ENCODE measurements at regions not wholly inside any gene's neighbourhood (a gene's known extent, or its start where the extent isn't known, plus 50 kb on each side); places are given as distances from the start of the nearest gene placed in this dataset.

DNA sequence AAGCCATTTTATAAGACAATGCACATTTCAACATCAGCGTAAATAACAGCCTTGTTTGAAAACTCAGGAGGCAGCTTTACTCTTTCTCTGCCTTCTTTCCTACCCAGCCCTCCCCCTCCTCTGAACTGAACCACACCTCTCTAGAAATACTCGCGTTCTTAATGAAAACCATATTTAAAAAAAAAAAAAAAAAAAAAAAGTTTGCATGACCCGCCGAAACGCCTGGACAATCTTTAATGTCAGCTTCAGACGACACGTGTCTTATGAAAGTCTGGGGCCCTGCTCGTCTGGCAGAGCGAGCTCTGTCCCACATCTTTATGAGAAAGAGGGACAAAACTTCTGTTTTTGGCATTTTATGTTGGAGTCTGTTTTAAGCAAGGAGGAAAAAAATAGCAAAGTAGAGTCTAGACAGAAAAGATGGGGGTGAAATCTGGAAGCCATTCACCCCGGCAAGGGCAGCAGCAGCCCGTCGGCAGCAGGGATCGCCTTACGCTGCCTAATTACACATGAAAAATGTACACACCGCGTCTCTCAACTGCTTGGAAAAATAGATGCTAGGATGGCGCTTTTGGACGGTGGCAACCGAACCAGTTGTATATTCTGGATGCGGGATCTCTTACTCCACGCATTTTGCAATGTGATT lies 130.4 kb upstream of the ETS2 start:
- TF ChIP-seq, protein P1, sequence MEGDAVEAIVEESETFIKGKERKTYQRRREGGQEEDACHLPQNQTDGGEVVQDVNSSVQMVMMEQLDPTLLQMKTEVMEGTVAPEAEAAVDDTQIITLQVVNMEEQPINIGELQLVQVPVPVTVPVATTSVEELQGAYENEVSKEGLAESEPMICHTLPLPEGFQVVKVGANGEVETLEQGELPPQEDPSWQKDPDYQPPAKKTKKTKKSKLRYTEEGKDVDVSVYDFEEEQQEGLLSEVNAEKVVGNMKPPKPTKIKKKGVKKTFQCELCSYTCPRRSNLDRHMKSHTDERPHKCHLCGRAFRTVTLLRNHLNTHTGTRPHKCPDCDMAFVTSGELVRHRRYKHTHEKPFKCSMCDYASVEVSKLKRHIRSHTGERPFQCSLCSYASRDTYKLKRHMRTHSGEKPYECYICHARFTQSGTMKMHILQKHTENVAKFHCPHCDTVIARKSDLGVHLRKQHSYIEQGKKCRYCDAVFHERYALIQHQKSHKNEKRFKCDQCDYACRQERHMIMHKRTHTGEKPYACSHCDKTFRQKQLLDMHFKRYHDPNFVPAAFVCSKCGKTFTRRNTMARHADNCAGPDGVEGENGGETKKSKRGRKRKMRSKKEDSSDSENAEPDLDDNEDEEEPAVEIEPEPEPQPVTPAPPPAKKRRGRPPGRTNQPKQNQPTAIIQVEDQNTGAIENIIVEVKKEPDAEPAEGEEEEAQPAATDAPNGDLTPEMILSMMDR (conservative IDR thresholded peaks at IDR 0.05), result no peak
- TF ChIP-seq ZFX (IDR thresholded peaks at IDR 0.05), result no peak
- no peak overlapping the region for H3K27ac ChIP-seq

DNA sequence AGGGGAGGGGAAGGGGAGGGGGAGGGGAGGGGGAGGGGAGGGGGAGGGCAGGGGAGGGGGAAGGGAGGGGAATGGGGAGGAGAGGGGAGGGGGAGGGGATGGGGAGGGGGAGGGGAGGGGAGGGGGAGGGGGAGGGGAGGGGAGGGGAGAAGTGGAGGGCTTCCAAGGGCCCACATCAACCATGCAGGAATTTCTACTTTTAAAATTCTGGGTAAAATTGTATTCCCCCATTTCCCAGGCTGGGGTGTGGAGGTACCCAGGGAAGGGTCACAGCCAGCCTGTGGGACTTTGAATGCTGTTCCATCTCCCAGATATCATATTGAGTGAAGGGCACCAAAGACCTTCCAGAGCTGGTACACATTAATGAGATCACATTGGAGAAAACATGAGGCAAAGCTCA lies 126.9 kb upstream of the ETS2 start:
- no peak overlapping the region for H3K27ac ChIP-seq
- no peak for TF ChIP-seq ZFX (IDR thresholded peaks at IDR 0.05)
- TF ChIP-seq, protein P1 (conservative IDR thresholded peaks at IDR 0.05), result no peak

DNA sequence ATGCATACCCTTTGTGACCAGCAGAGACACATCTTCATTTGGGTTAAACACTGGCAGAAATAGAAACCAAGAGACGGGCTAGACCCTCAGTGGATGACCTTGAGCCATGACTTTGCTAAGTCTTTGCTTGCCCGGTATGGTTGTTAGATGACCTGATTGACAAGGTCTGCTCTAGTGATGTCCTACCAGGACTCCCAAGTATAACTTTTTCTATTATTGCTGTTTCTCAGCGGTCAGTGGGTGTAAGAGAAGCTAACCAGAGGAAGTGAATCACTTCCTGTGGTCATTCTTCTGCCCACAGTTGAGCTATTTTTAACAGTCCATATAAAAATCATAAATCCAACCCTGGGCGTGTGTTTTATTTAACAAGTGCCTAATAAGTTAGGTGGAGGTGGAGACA lies 126.2 kb upstream of the ETS2 start:
- H3K27ac ChIP-seq, result no peak overlapping the region
- TF ChIP-seq, protein P1 (conservative IDR thresholded peaks at IDR 0.05), result no peak
- no peak for TF ChIP-seq ZFX (IDR thresholded peaks at IDR 0.05)

DNA sequence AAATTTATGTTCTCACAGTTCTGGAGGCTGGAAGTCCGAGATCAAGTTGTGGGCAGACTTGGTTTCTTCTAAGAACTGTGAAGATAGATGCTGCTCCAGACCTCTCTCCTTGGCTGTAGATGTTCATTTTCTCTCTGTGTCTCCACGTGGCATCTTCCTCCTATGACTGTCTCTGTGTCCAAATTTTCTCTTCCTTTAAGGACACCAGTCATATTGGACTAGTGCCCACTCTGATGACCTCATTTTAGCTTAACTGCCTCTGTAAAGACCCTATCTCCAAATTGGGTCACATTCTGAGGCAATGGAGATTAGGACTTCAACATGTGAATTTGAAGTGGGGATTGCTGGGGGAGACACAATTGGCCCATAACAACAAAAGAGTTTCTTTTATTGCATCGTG lies 125.3 kb upstream of the ETS2 start:
- no peak overlapping the region for H3K27ac ChIP-seq
- TF ChIP-seq, protein P1 (conservative IDR thresholded peaks at IDR 0.05), result no peak
- TF ChIP-seq ZFX (IDR thresholded peaks at IDR 0.05), result no peak

DNA sequence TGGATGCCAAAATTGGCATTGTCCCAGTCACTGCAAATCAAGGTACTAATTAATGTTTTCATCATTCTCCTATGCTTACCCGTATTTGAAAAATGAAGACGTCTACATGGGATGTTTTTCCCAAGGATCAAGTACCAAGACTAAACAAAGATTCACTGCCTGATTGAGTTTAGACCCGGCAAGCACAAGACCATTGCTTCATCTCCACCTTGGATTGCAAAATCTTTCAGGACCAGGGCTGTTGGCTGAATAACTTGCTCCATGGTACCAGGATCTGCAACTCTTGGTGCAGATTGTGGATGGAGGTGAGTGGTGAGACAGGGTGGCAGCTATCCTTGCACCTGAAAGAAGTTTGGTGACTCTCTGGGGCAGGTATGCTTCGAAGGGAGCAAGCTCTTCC lies 122.5 kb upstream of the ETS2 start:
- TF ChIP-seq, protein P1 (conservative IDR thresholded peaks at IDR 0.05), result no peak
- TF ChIP-seq ZFX (IDR thresholded peaks at IDR 0.05), result no peak
- no peak overlapping the region for H3K27ac ChIP-seq

DNA sequence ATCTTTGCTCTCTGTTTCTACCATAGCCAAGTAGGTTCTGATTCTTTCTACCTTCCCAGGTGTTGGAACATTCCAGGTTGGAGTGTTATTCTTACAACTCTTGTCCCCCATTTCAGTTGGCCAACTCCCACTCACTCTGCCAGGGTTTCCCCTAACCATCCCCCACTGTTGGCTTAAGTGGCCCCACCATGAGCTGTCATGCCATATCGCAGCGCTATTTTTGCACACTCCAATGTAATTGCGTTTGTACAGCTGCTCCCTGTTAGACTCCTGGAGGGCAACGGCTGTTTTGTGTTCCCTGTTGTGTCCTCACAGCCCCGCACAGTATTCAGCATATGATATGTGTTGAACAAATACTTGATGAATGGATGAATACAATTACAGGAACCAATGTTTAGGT lies 117.7 kb upstream of the ETS2 start:
- no peak for TF ChIP-seq ZFX (IDR thresholded peaks at IDR 0.05)
- TF ChIP-seq, protein P1 (conservative IDR thresholded peaks at IDR 0.05), result no peak
- no peak overlapping the region for H3K27ac ChIP-seq

DNA sequence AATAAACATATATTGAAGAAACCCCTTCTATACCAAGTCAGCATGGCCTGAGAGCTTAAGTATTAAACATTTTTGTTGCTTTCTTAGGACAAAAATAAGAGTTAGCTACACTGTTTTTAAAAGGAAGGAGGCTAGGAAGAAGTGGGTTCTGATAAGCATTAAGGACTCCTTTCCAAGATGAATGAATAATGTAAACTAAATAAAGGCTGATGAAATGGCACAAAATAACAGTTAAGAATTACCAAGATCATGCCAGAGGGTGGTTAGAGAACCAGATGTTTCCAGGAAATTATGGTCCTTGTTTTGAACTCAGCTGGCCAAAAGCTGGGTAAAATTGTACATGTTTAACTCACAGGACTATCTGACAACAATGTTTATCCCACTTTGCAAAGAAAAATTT lies 114.1 kb upstream of the ETS2 start:
- TF ChIP-seq, protein P1 (conservative IDR thresholded peaks at IDR 0.05), result no peak
- TF ChIP-seq ZFX (IDR thresholded peaks at IDR 0.05), result no peak
- H3K27ac ChIP-seq, result no peak overlapping the region
